GM12892 (cell line): ENCODE measurements at regions not wholly inside any gene's neighbourhood (a gene's known extent, or its start where the extent isn't known, plus 50 kb on each side); places are given as distances from the start of the nearest gene placed in this dataset.

ENCODE experiments used
- POLR2A ChIP-seq: IDR thresholded peaks from 2 replicates; pipeline ENCODE4 v1.6.1; 2011; ENCODE audit warnings: low read depth, low read length, control low read depth
- POLR2AphosphoS5 ChIP-seq: IDR thresholded peaks from 2 replicates; pipeline ENCODE4 v1.6.1; 2011; ENCODE audit warnings: low read depth, low read length, control low read depth
- TAF1 ChIP-seq: IDR thresholded peaks from 2 replicates; pipeline ENCODE4 v1.6.1; 2011; ENCODE audit warnings: low read depth, mild to moderate bottlenecking, control low read depth, low read length, borderline replicate concordance

GRCh38 chr12:125936502-125936901, 871.3 kb downstream of the AACS start:
- no peak for TF ChIP-seq POLR2A
- no peak for TF ChIP-seq POLR2AphosphoS5
- TF ChIP-seq TAF1, result no peak
